Epithelial cell of proximal tubule (primary cell): ENCODE measurements at regions not wholly inside any gene's neighbourhood (a gene's known extent, or its start where the extent isn't known, plus 50 kb on each side); places are given as distances from the start of the nearest gene placed in this dataset.
A peak's percentile ranks its signal among the peaks of the same experiment; 100 is the strongest.

ENCODE experiments used
- DNase-seq: peaks from one replicate; pipeline ENCODE4 v3.0.0-alpha.2; 2011; ENCODE audit warnings: low read depth
- H3K4me3 ChIP-seq: 2 replicates; pipeline ENCODE4 v1.5.1; 2011; ENCODE audit warnings: low read depth, mild to moderate bottlenecking, low read length
- CTCF ChIP-seq: conservative IDR thresholded peaks from 2 replicates; pipeline ENCODE4 v1.5.1; 2012; ENCODE audit warnings: low read depth, mild to moderate bottlenecking, low read length

GRCh38 chr13:73325723-73326558 is 267.1 kb downstream of the KLF5 start:
- no peak for TF ChIP-seq CTCF
- peak; percentile 53 for DNase-seq
- peak overlapping the region; percentile 9 for H3K4me3 ChIP-seq

- no peak overlapping the region for H3K4me3 ChIP-seq
- no peak for TF ChIP-seq CTCF
- DNase-seq, result no peak
Measured at GRCh38 chr13:73324842-73325722, 266.3 kb downstream of the KLF5 start.

- TF ChIP-seq CTCF, result no peak
- no peak for DNase-seq
- no peak overlapping the region for H3K4me3 ChIP-seq
Measured at GRCh38 chr13:73323615-73324014, 264.8 kb downstream of the KLF5 start.

GRCh38 chr13:73321043-73321442 is 262.2 kb downstream of the KLF5 start:
- no peak for TF ChIP-seq CTCF
- DNase-seq, result no peak

GRCh38 chr13:73317140-73317539 is 258.3 kb downstream of the KLF5 start:
- no peak for DNase-seq
- TF ChIP-seq CTCF, result no peak
- no peak overlapping the region for H3K4me3 ChIP-seq

More at GRCh38 chr13:73321043-73321442, 262.2 kb downstream of the KLF5 start:
- no peak overlapping the region for H3K4me3 ChIP-seq

- H3K4me3 ChIP-seq, result no peak overlapping the region
- no peak for TF ChIP-seq CTCF
- DNase-seq, result no peak
Measured at GRCh38 chr13:73310366-73310765, 251.6 kb downstream of the KLF5 start.
